IMR-90 (cell line): ENCODE measurements at regions not wholly inside any gene's neighbourhood (a gene's known extent, or its start where the extent isn't known, plus 50 kb on each side); places are given as distances from the start of the nearest gene placed in this dataset.

Experiments
- ATAC-seq: fragments of 200-7000 bp; cut with Tn5 transposase; 2 replicates; pipeline ENCODE4 v1.9.1; 2020; ENCODE audit warnings: low read depth, mild to moderate bottlenecking, moderate library complexity
- BruUV-seq: library from RNA; stranded (reverse); fragments of 400-500 nt; replicated peaks from 2 replicates; lab custom pipeline; 2021; lab: Mats Ljungman, UMichigan
- CTCF ChIA-PET: fragments of 300-600 bp; formaldehyde crosslinking; extraction: SDS; loops from one replicate; lab custom pipeline; 2021; ENCODE audit warnings: antibody characterized with exemption; lab: Yijun Ruan, JAX
- POLR2A ChIA-PET: fragments of 300-600 bp; sonication (Branson Sonifier 250); formaldehyde crosslinking; loops from one replicate; lab custom pipeline; 2022; ENCODE audit warnings: antibody characterized with exemption; ENCODE audit not compliant: unreplicated experiment; lab: Charles Lee
- DNase-seq: peaks from one replicate; pipeline ENCODE4 v3.0.0; 2013
- H2AFZ ChIP-seq: replicated peaks from 2 replicates; pipeline ENCODE3; 2013; ENCODE audit warnings: low read length, mild to moderate bottlenecking; ENCODE audit not compliant: poor library complexity
- H2AK5ac ChIP-seq: 2 replicates; pipeline ENCODE4 v1.6.1; 2013; ENCODE audit warnings: low read depth, low read length, inconsistent platforms
- H2AK9ac ChIP-seq: replicated peaks from 2 replicates; pipeline ENCODE3; 2013; ENCODE audit warnings: mild to moderate bottlenecking, low read depth, low read length, moderate library complexity; ENCODE audit not compliant: poor library complexity
- H2BK120ac ChIP-seq: 2 replicates; pipeline ENCODE4 v1.6.1; 2013; ENCODE audit warnings: low read depth, low read length, inconsistent platforms
- H2BK15ac ChIP-seq: 3 replicates; pipeline ENCODE4 v1.6.1; 2013; ENCODE audit warnings: low read depth, low read length, inconsistent platforms
- H2BK20ac ChIP-seq: 2 replicates; pipeline ENCODE4 v1.6.1; 2013; ENCODE audit warnings: low read depth, mild to moderate bottlenecking, inconsistent platforms, low read length, moderate library complexity
- H2BK5ac ChIP-seq: 2 replicates; pipeline ENCODE4 v1.6.1; 2013; ENCODE audit warnings: mild to moderate bottlenecking, low read depth, low read length, inconsistent platforms; ENCODE audit not compliant: poor library complexity, severe bottlenecking
- H3K14ac ChIP-seq: replicated peaks from 2 replicates; pipeline ENCODE4 v1.6.1; 2013; ENCODE audit warnings: low read depth, low read length, inconsistent platforms
- H3K18ac ChIP-seq: 2 replicates; pipeline ENCODE4 v1.6.1; 2013; ENCODE audit warnings: low read depth, low read length, control low read depth
- H3K23ac ChIP-seq: 2 replicates; pipeline ENCODE4 v1.6.1; 2013; ENCODE audit warnings: low read depth, low read length, inconsistent platforms
- H3K27ac ChIP-seq: 2 replicates; pipeline ENCODE4 v1.5.1; 2013; ENCODE audit warnings: mild to moderate bottlenecking, control low read depth, low read length; ENCODE audit not compliant: insufficient read depth
- H3K27me3 ChIP-seq: 2 replicates; pipeline ENCODE4 v1.6.1; 2013; ENCODE audit warnings: low read length; ENCODE audit not compliant: control insufficient read depth, insufficient read depth
- H3K36me3 ChIP-seq: 2 replicates; pipeline ENCODE4 v1.6.1; 2013; ENCODE audit warnings: low read length, mixed read lengths; ENCODE audit not compliant: control insufficient read depth, insufficient read depth
- H3K4ac ChIP-seq: 2 replicates; pipeline ENCODE4 v1.6.1; 2013; ENCODE audit warnings: low read depth, low read length, inconsistent platforms
- H3K4me1 ChIP-seq: 2 replicates; pipeline ENCODE4 v1.6.1; 2013; ENCODE audit warnings: low read length, mixed read lengths; ENCODE audit not compliant: control insufficient read depth, insufficient read depth
- H3K4me2 ChIP-seq: 2 replicates; pipeline ENCODE4 v1.6.1; 2013; ENCODE audit warnings: low read depth, mild to moderate bottlenecking, control low read depth, low read length, moderate library complexity
- H3K4me3 ChIP-seq: 2 replicates; pipeline ENCODE4 v1.5.1; 2013; ENCODE audit warnings: low read depth, mild to moderate bottlenecking, control low read depth, low read length, moderate library complexity; ENCODE audit not compliant: insufficient read depth
- H3K56ac ChIP-seq: 2 replicates; pipeline ENCODE4 v1.6.1; 2013; ENCODE audit warnings: low read length, inconsistent platforms; ENCODE audit not compliant: insufficient read depth; ENCODE audit errors: extremely low read depth
- H3K79me1 ChIP-seq, 2 experiments: 2 replicates each; pipeline ENCODE4 v1.6.1; 2013; ENCODE audit warnings: low read length in 2 of 2, inconsistent platforms in 1 of 2, low read depth in 1 of 2
- H3K9ac ChIP-seq: 2 replicates; pipeline ENCODE4 v1.6.1; 2013; ENCODE audit warnings: low read depth, low read length, control low read depth
- H3K9me1 ChIP-seq: 2 replicates; pipeline ENCODE4 v1.6.1; 2013; ENCODE audit warnings: low read length, inconsistent platforms; ENCODE audit not compliant: insufficient read depth
- H3K9me3 ChIP-seq: 2 replicates; pipeline ENCODE4 v1.6.1; 2013; ENCODE audit warnings: low read length; ENCODE audit not compliant: control insufficient read depth, insufficient read depth
- H4K20me1 ChIP-seq: 2 replicates; pipeline ENCODE4 v1.6.1; 2013; ENCODE audit warnings: low read length, inconsistent platforms; ENCODE audit not compliant: insufficient read depth
- H4K5ac ChIP-seq: 2 replicates; pipeline ENCODE4 v1.6.1; 2013; ENCODE audit warnings: mild to moderate bottlenecking, low read depth, low read length, control low read depth
- H4K8ac ChIP-seq, 2 experiments: 2 replicates each; pipeline ENCODE4 v1.6.1; 2013; ENCODE audit warnings: low read depth in 2 of 2, low read length in 2 of 2, control low read depth in 1 of 2, inconsistent platforms in 1 of 2
- H4K91ac ChIP-seq: 2 replicates; pipeline ENCODE4 v1.6.1; 2013; ENCODE audit warnings: low read depth, low read length, inconsistent platforms; ENCODE audit not compliant: insufficient read depth
- BHLHE40 ChIP-seq: fragments of 150-350 bp; IDR thresholded peaks from 2 replicates; pipeline ENCODE4 v1.6.1; 2016; ENCODE audit warnings: mild to moderate bottlenecking, low read depth, low read length
- CEBPB ChIP-seq: IDR thresholded peaks from 2 replicates; pipeline ENCODE4 v1.6.1; 2012; ENCODE audit warnings: low read depth, low read length, improper control_type of control experiment
- CHD1 ChIP-seq: IDR thresholded peaks from 2 replicates; pipeline ENCODE4 v1.6.1; 2012; ENCODE audit warnings: low read depth, low read length, improper control_type of control experiment
- CTCF ChIP-seq: conservative IDR thresholded peaks from 2 replicates; pipeline ENCODE4 v1.5.1; 2012; ENCODE audit warnings: mild to moderate bottlenecking, low read depth, low read length, improper control_type of control experiment
- ELK1 ChIP-seq: fragments of 150-350 bp; IDR thresholded peaks from 2 replicates; pipeline ENCODE4 v1.6.1; 2016; ENCODE audit warnings: low read depth, mild to moderate bottlenecking, low read length, moderate library complexity, borderline replicate concordance
- FOS ChIP-seq: fragments of 150-350 bp; IDR thresholded peaks from 2 replicates; pipeline ENCODE4 v1.6.1; 2016; ENCODE audit warnings: low read depth, low read length
- MAFK ChIP-seq: IDR thresholded peaks from 2 replicates; pipeline ENCODE4 v1.6.1; 2012; ENCODE audit warnings: low read depth, low read length, improper control_type of control experiment
- MAZ ChIP-seq: IDR thresholded peaks from 2 replicates; pipeline ENCODE4 v1.6.1; 2012; ENCODE audit warnings: low read depth, mild to moderate bottlenecking, low read length, improper control_type of control experiment, moderate library complexity, borderline replicate concordance
- MXI1 ChIP-seq: IDR thresholded peaks from 2 replicates; pipeline ENCODE4 v1.6.1; 2012; ENCODE audit warnings: low read depth, mild to moderate bottlenecking, low read length, moderate library complexity, borderline replicate concordance
- NFE2L2 ChIP-seq: fragments of 150-350 bp; IDR thresholded peaks from 2 replicates; pipeline ENCODE4 v1.6.1; 2016; ENCODE audit warnings: low read depth, mild to moderate bottlenecking, low read length
- POLR2A ChIP-seq: IDR thresholded peaks from 2 replicates; pipeline ENCODE4 v1.6.1; 2012; ENCODE audit warnings: mild to moderate bottlenecking, low read depth, low read length
- RAD21 ChIP-seq: IDR thresholded peaks from 2 replicates; pipeline ENCODE4 v1.6.1; 2012; ENCODE audit warnings: low read length, improper control_type of control experiment
- RCOR1 ChIP-seq: IDR thresholded peaks from 2 replicates; pipeline ENCODE4 v1.6.1; 2012; ENCODE audit warnings: mild to moderate bottlenecking, low read length, improper control_type of control experiment; ENCODE audit not compliant: insufficient replicate concordance
- RFX5 ChIP-seq: IDR thresholded peaks from 2 replicates; pipeline ENCODE4 v1.8.0; 2012; ENCODE audit warnings: low read depth, mild to moderate bottlenecking, low read length, moderate library complexity
- SMC3 ChIP-seq: fragments of 150-350 bp; IDR thresholded peaks from 2 replicates; pipeline ENCODE4 v1.6.1; 2016; ENCODE audit warnings: low read depth, mild to moderate bottlenecking, antibody characterized with exemption, low read length, moderate library complexity
- USF2 ChIP-seq: fragments of 150-350 bp; IDR thresholded peaks from 2 replicates; pipeline ENCODE4 v1.6.1; 2017; ENCODE audit warnings: mild to moderate bottlenecking, antibody characterized with exemption, low read length, low read depth
- WGBS, 2 experiments: methylation state at CpG; one replicate each; pipeline versions ENCODE4 v1.1.5 to v1.1.7; 2013; ENCODE audit warnings: missing lambda C conversion rate in 2 of 2; ENCODE audit not compliant: insufficient read length in 1 of 2; ENCODE audit errors: extremely low coverage in 2 of 2; 5-methylcytosine and 5-hydroxymethylcytosine counted together
- dilution Hi-C: fragments of 300-500 bp; cut with HindIII; formaldehyde crosslinking; loops from one replicate; pipeline ENCODE4 v1.14.3; 2018; ENCODE audit warnings: low sequenced_read_pairs; ENCODE audit not compliant: unreplicated experiment
- in situ Hi-C: fragments of 300-500 bp; cut with MboI; formaldehyde crosslinking; loops from 3 replicates; pipeline ENCODE4 v1.14.3; 2019; ENCODE audit warnings: low sequenced_read_pairs, inconsistent platforms, mixed read lengths
- intact Hi-C: fragments of 100-400 bp; cut with micrococcal nuclease; formaldehyde crosslinking; loops from 2 replicates; pipeline ENCODE4 v1.10.0; 2022

- H3K56ac ChIP-seq, result no peak overlapping the region
- no peak overlapping the region for H4K5ac ChIP-seq
- no peak overlapping the region for H2BK5ac ChIP-seq
- no peak overlapping the region for H3K4me3 ChIP-seq
- dilution Hi-C loops, result no loop called here
- no peak overlapping the region for H3K27ac ChIP-seq
- H3K9ac ChIP-seq, result no peak overlapping the region
- no peak overlapping the region for H3K18ac ChIP-seq
- H4K20me1 ChIP-seq, result no peaks in the 10 kb centered on the region
- H3K23ac ChIP-seq, result no peak overlapping the region
- ChIA-PET POLR2A (no interaction called here), CTCF (no interaction called here)
- no peaks in the 10 kb centered on the region for H3K9me3 ChIP-seq
- WGBS, 2 experiments, result no CpG with 5 or more reads among the region's 4 CpGs
- in situ Hi-C loops, result no loop called here
- H2AK9ac ChIP-seq, result no peak overlapping the region
- no peak overlapping the region for H2AFZ ChIP-seq
- H4K8ac ChIP-seq, result no peak overlapping the region
- no peak overlapping the region for H3K14ac ChIP-seq
- H3K27me3 ChIP-seq, result no peaks in the 10 kb centered on the region
- no peak overlapping the region for H2AK5ac ChIP-seq
- H4K91ac ChIP-seq, result no peak overlapping the region
- no peaks in the 10 kb centered on the region for H3K9me1 ChIP-seq
- H3K36me3 ChIP-seq, result no peaks in the 10 kb centered on the region
- intact Hi-C loops, result no loop called here
- no peak overlapping the region for H2BK20ac ChIP-seq
- H2BK15ac ChIP-seq, result no peak overlapping the region
- H2BK120ac ChIP-seq, result no peak overlapping the region
- TF ChIP-seq BHLHE40, result no peak
- no peak for TF ChIP-seq CTCF
- TF ChIP-seq USF2, result no peak
- no peak for TF ChIP-seq MAFK
- TF ChIP-seq RFX5, result no peak
- TF ChIP-seq RCOR1, result no peak
- TF ChIP-seq CHD1, result no peak
- no peak for TF ChIP-seq POLR2A
- TF ChIP-seq RAD21, result no peak
- TF ChIP-seq SMC3, result no peak
- no peak for TF ChIP-seq MXI1
- no peak for TF ChIP-seq MAZ
- no peak for TF ChIP-seq FOS
- TF ChIP-seq CEBPB, result no peak
- TF ChIP-seq ELK1, result no peak
- TF ChIP-seq NFE2L2, result no peak
- H3K4me2 ChIP-seq, result no peak overlapping the region
- H3K79me1 ChIP-seq, result no peaks in the 10 kb centered on the region
- ATAC-seq (no peak), DNase-seq (no peak)
- H3K4me1 ChIP-seq, result no peaks in the 10 kb centered on the region
- H3K4ac ChIP-seq, result no peak overlapping the region
- no TSS peak for BruUV-seq
Observed at GRCh38 chr1:182229921-182230491, 161.6 kb downstream of the GLUL start.
